Colonic mucosa (tissue), 4 donors: ENCODE measurements at regions not wholly inside any gene's neighbourhood (a gene's known extent, or its start where the extent isn't known, plus 50 kb on each side); places are given as distances from the start of the nearest gene placed in this dataset.

ENCODE experiments used
- DNase-seq: peaks from one replicate; pipeline ENCODE4 v3.0.0-alpha.2; 2020
- H3K27ac ChIP-seq: fragments of 200-600 bp; one replicate; pipeline ENCODE4 v1.8.0; 2021
- H3K27me3 ChIP-seq: fragments of 200-600 bp; one replicate; pipeline ENCODE4 v1.8.0; 2021
- H3K36me3 ChIP-seq: fragments of 200-600 bp; one replicate; pipeline ENCODE4 v1.8.0; 2021
- H3K4me1 ChIP-seq: fragments of 200-600 bp; one replicate; pipeline ENCODE4 v1.8.0; 2021; ENCODE audit warnings: mild to moderate bottlenecking
- H3K4me3 ChIP-seq: fragments of 200-600 bp; one replicate; pipeline ENCODE4 v1.8.0; 2021
- H3K9ac ChIP-seq, 2 donors: one replicate each; pipeline ENCODE4 v1.7.0; 2013; ENCODE audit warnings: control low read depth in 2 of 2, low read depth in 2 of 2, low read length in 2 of 2
- H3K9me3 ChIP-seq: fragments of 200-600 bp; one replicate; pipeline ENCODE4 v1.8.0; 2021
- intact Hi-C: fragments of 100-400 bp; cut with DNase I; formaldehyde crosslinking; loops from one replicate; pipeline ENCODE4 v1.14.1; 2022
- TF ChIP-seq, protein P1 (sequence below): fragments of 200-600 bp; IDR thresholded peaks from one replicate; pipeline ENCODE4 v1.8.0; 2022; ENCODE audit warnings: antibody characterized with exemption, mild to moderate bottlenecking
- donor health status: healthy.
- donor health status: DM: no; HTN: no; CAD: no.
- donor health status: DM: no; HTN: no; CAD: no.

DNA sequence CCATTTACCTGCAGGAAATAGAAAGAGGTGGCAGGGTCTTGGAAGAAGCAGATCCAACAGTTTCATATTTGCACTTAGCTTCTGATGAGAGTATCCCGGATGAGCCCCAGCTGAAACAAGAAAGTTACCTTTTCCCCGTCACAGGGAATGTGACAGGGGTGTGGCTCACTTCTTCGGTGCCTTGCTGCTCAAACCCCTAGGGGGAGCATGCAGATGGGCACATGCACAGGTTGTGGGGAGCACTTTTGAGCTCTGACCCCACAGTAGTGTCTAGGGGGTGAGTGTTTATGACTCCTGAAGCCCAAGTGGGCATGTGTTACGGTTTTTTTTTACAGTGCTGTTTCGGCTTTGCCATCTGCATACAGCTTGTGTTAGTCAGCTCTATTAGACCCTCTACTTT is 1221.0 kb downstream of the JRKL start:
- Histone ChIP-seq H3K36me3 (no peaks in the 10 kb centered on the region), H3K9ac (no peak overlapping the region)
- intact Hi-C loops, result no loop called here

DNA sequence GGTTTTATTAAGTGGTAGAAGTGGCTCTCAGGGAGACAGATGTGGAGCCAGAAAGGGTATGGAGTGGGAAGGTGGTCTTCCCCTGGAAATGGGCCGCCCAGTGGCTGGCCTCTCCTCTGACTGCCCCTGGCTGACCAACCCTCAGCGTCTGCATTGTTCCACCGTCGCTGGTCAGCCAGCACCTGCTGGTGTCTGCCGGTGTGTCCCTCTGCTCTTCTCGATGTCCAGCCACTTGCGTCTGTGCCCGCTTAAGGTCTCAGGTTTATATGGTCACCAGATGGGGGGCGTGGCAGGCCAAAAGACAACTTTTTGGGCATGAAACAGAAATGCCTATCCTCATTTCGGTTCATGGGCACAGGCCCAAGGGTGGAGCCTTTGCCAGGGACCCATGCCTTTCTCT is 1221.5 kb downstream of the JRKL start:
- no peak overlapping the region for H3K9ac ChIP-seq
- no peaks in the 10 kb centered on the region for H3K4me1 ChIP-seq
- DNase-seq, result no peak
- no peaks in the 10 kb centered on the region for H3K36me3 ChIP-seq
- no peaks in the 10 kb centered on the region for H3K9me3 ChIP-seq
- intact Hi-C loops, result no loop called here
- no peak overlapping the region for H3K4me3 ChIP-seq
- H3K27me3 ChIP-seq, result no peaks in the 10 kb centered on the region
- TF ChIP-seq, protein P1, sequence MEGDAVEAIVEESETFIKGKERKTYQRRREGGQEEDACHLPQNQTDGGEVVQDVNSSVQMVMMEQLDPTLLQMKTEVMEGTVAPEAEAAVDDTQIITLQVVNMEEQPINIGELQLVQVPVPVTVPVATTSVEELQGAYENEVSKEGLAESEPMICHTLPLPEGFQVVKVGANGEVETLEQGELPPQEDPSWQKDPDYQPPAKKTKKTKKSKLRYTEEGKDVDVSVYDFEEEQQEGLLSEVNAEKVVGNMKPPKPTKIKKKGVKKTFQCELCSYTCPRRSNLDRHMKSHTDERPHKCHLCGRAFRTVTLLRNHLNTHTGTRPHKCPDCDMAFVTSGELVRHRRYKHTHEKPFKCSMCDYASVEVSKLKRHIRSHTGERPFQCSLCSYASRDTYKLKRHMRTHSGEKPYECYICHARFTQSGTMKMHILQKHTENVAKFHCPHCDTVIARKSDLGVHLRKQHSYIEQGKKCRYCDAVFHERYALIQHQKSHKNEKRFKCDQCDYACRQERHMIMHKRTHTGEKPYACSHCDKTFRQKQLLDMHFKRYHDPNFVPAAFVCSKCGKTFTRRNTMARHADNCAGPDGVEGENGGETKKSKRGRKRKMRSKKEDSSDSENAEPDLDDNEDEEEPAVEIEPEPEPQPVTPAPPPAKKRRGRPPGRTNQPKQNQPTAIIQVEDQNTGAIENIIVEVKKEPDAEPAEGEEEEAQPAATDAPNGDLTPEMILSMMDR, result no peak
- no peak overlapping the region for H3K27ac ChIP-seq

More for the DNA sequence above, 1221.0 kb downstream of the JRKL start:
- Histone ChIP-seq H3K27me3 (no peaks in the 10 kb centered on the region), H3K4me3 (no peak overlapping the region), H3K27ac (no peak overlapping the region), H3K9me3 (no peaks in the 10 kb centered on the region), H3K4me1 (no peaks in the 10 kb centered on the region)
- DNase-seq, result no peak
- TF ChIP-seq, protein P1, result no peak

DNA sequence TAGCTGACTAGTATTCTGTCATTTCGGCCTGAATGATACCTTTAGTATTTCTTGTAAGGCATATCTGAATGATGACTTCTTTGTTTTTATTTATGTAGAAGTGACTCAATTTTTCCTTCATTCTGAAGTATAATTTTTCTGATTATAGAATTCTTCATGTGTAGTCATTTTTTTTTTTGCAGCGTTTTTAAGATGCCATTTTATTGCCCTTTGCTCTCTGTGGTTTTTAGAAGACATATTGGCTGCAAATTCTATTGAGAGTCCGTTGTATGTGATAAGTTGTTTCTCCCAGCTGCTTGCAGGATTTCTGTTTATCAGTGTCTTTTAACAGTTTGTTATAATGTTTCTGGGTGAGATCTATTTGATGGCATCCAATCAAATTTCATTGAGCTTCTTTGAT is 1224.8 kb downstream of the JRKL start:
- DNase-seq, result no peak
- TF ChIP-seq, protein P1, result no peak
- no peak overlapping the region for H3K9ac ChIP-seq

DNA sequence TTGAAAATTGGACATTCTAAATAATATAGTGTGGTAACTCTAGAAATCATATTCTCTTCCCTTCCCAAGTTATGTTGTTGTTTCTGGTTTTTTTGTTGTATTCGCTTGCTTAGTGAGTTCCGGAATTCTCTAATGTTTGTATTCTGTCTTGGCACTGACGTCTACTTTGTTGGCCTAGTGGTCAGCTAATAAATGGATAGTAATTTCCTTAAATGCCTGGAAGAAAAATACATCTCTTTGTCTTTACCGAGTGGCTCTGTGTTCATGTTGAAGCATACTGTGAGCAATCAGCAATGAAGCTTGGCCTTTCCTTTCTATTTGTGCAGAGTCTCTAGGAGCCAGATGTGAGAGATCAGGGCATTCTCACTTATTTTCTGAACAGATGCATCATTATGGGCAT is 1225.7 kb downstream of the JRKL start:
- DNase-seq, result no peak
- Histone ChIP-seq H3K27me3 (no peaks in the 10 kb centered on the region), H3K4me3 (no peak overlapping the region), H3K9me3 (no peaks in the 10 kb centered on the region), H3K4me1 (no peaks in the 10 kb centered on the region), H3K9ac (no peak overlapping the region), H3K36me3 (no peaks in the 10 kb centered on the region), H3K27ac (no peak overlapping the region)
- intact Hi-C loops, result no loop called here
- TF ChIP-seq, protein P1, result no peak

More for the DNA sequence above, 1224.8 kb downstream of the JRKL start:
- Histone ChIP-seq H3K27ac (no peak overlapping the region), H3K36me3 (no peaks in the 10 kb centered on the region), H3K4me3 (no peak overlapping the region), H3K4me1 (no peaks in the 10 kb centered on the region), H3K9me3 (no peaks in the 10 kb centered on the region), H3K27me3 (no peaks in the 10 kb centered on the region)
- intact Hi-C loops, result no loop called here

DNA sequence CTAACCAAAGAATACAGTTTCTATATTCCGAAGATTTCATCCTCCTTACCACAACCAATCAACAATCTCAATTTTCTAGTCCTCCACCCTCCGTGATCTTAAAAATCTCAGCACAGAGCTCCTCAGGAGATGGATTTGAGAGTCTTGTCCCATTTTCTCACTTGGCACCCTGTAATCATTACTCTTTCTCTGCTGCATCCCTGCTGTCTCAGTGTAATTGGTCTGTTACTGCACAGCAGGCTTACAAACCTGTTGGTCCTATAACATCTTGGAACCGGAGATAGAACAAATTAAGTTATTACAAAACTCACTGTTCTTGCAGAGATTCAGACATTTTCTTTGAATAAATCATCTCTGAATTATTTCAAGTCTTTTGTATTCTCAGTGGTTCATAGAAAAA is 1227.2 kb downstream of the JRKL start:
- Histone ChIP-seq H3K9me3 (no peaks in the 10 kb centered on the region), H3K9ac (no peak overlapping the region), H3K4me1 (no peaks in the 10 kb centered on the region), H3K36me3 (no peaks in the 10 kb centered on the region), H3K4me3 (no peak overlapping the region), H3K27ac (no peak overlapping the region), H3K27me3 (no peaks in the 10 kb centered on the region)
- intact Hi-C loops, result no loop called here
- DNase-seq, result no peak
- TF ChIP-seq, protein P1, result no peak

DNA sequence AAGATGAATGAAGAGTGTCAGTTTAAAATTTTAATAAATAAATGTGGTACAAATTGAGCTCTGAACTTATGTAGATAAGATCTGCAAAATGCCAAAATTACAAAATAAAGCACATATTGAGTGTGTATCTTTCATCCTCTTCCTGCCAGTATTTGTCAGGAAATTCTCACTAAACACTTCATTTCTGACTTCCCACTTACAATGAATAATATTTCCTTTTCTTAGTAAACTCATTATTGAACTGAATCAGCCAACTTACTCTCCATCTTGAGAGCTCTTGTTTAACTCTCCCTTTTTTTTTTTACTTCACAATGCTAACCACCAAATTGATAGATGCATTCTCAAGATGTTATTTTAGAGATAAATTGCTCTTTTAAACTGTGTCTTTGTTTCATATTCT is 1230.2 kb downstream of the JRKL start:
- TF ChIP-seq, protein P1, result no peak
- no peak overlapping the region for H3K4me3 ChIP-seq

More for the DNA sequence above, 1230.2 kb downstream of the JRKL start:
- intact Hi-C loops, result no loop called here
- H3K36me3 ChIP-seq, result no peaks in the 10 kb centered on the region
- no peak overlapping the region for H3K9ac ChIP-seq
- no peaks in the 10 kb centered on the region for H3K27me3 ChIP-seq
- no peaks in the 10 kb centered on the region for H3K9me3 ChIP-seq
- H3K4me1 ChIP-seq, result no peaks in the 10 kb centered on the region
- no peak for DNase-seq
- no peak overlapping the region for H3K27ac ChIP-seq
